ENCODE measurements at regions not wholly inside any gene's neighbourhood (a gene's known extent, or its start where the extent isn't known, plus 50 kb on each side); places are given as distances from the start of the nearest gene placed in this dataset.

- Histone ChIP-seq H3K4me1 (ENCODE audit: insufficient read depth, low read length) (no peaks in the 10 kb centered on the region), H3K27me3 (ENCODE audit: insufficient read depth, low read length) (no peaks in the 10 kb centered on the region), H3K23me2 (ENCODE audit: insufficient read length, low read depth, low read length, poor library complexity, severe bottlenecking) (no peaks in the 10 kb centered on the region), H3K14ac (ENCODE audit: insufficient read depth, low read length) (no peak overlapping the region), H2AK5ac (ENCODE audit: insufficient read length, low read length) (no peak overlapping the region), H2BK20ac (ENCODE audit: low read depth, low read length, poor library complexity, severe bottlenecking) (no peak overlapping the region), H2AFZ (ENCODE audit: low read length) (no peak overlapping the region), H3K4ac (ENCODE audit: low read depth, low read length) (no peak overlapping the region), H4K91ac (ENCODE audit: insufficient read length, low read depth, low read length) (no peak overlapping the region), H3K9me3 (ENCODE audit: control insufficient read depth, low read depth, low read length) (no peaks in the 10 kb centered on the region), H2BK5ac (ENCODE audit: insufficient read length, low read length) (no peak overlapping the region), H3K27ac (ENCODE audit: insufficient read length, low read depth, low read length) (no peak overlapping the region), H3T11ph (ENCODE audit: low read length) (no peak overlapping the region), H4K8ac (replicated peaks; ENCODE audit: insufficient read length, low read depth, low read length) (no peak overlapping the region), H2BK12ac (ENCODE audit: insufficient read length, low read depth, low read length) (no peak overlapping the region), H3K18ac (ENCODE audit: insufficient read length, low read depth, low read length) (no peak overlapping the region), H2BK120ac (ENCODE audit: low read depth, low read length, poor library complexity, severe bottlenecking) (no peak overlapping the region), H3K23ac (ENCODE audit: insufficient read length, low read depth, low read length) (no peak overlapping the region), H2BK15ac (ENCODE audit: low read depth, low read length) (no peak overlapping the region), H3K79me1 (ENCODE audit: insufficient read depth, low read depth, low read length, poor library complexity, severe bottlenecking) (no peaks in the 10 kb centered on the region), H3K79me2 (ENCODE audit: insufficient read depth, low read length) (no peaks in the 10 kb centered on the region), H4K5ac (ENCODE audit: insufficient read length, low read depth, low read length) (no peak overlapping the region), H4K20me1 (ENCODE audit: control insufficient read depth, insufficient read depth, insufficient read length) (no peaks in the 10 kb centered on the region), H3K4me2 (ENCODE audit: insufficient read depth, insufficient read length, low read length) (no peak overlapping the region), H3K9ac (ENCODE audit: extremely low read depth, insufficient read length, low read length) (no peak overlapping the region), H3K56ac (ENCODE audit: insufficient read length, low read depth, low read length) (no peak overlapping the region)
- no peak for TF ChIP-seq CTCF (conservative IDR thresholded peaks at IDR 0.05)
- no peak for DNase-seq
- WGBS (ENCODE audit: extremely low coverage, insufficient read length, low lambda C conversion rate), result no CpG with 5 or more reads among the region's 3 CpGs
- Mint-ChIP-seq H3K27ac (no peak overlapping the region), H3K9me3 (peaks cover 3 to 9% of the 10 kb centered on the region in 2 experiments; a peak in 2 of 5 replicates), H3K4me3 (no peak overlapping the region), H3K27me3 (ENCODE audit: low read depth) (peaks cover 1% of the 10 kb centered on the region; the same call in 1 of the 2 replicates), H3K36me3 (ENCODE audit: insufficient read depth in 1 of 3, low read depth in 3 of 3) (peaks cover 0 to 5% (median 0%) of the 10 kb centered on the region in 3 experiments; a peak in 4 of 7 replicates), H3K4me1 (no peaks in the 10 kb centered on the region)
These were observed 121.9 kb upstream of the PIK3R1 start for GRCh38 chr5:68093455-68094159.
